ENCODE measurements at regions not wholly inside any gene's neighbourhood (a gene's known extent, or its start where the extent isn't known, plus 50 kb on each side); places are given as distances from the start of the nearest gene placed in this dataset.

GRCh38 chr6:22132656-22133055 is 164.2 kb downstream of the PRL start:
- H3K36me3 ChIP-seq (ENCODE audit: control insufficient read depth, insufficient read depth, low read length), result peaks cover 49% of the 10 kb centered on the region
- peaks cover 45% of the 10 kb centered on the region for H3K36me3 Mint-ChIP-seq (ENCODE audit: low read depth)
- H3K27me3 Mint-ChIP-seq (ENCODE audit: insufficient read depth), result no peaks in the 10 kb centered on the region
- no peak overlapping the region for H3K27ac ChIP-seq (ENCODE audit: low read depth, low read length)
- peaks cover 7% of the 10 kb centered on the region for H3K9me3 Mint-ChIP-seq
- no peak overlapping the region for H3K9ac ChIP-seq (ENCODE audit: extremely low read depth, low read length, poor library complexity, severe bottlenecking)
- H3K9me3 ChIP-seq (ENCODE audit: control insufficient read depth, low read length), result no peaks in the 10 kb centered on the region
- no peaks in the 10 kb centered on the region for H3K4me1 Mint-ChIP-seq
- no peak overlapping the region for H3K27ac Mint-ChIP-seq
- TF ChIP-seq CTCF (conservative IDR thresholded peaks at IDR 0.05), result no peak
- no peak overlapping the region for H3K4me3 Mint-ChIP-seq
- H3K4me3 ChIP-seq (ENCODE audit: low read length), result no peak overlapping the region
- no peaks in the 10 kb centered on the region for H3K27me3 ChIP-seq (ENCODE audit: control insufficient read depth, insufficient read depth, low read length, poor library complexity, severe bottlenecking)
- WGBS, 2 experiments (ENCODE audit: insufficient coverage in 1 of 2, insufficient read length in 1 of 2), result 90 to 100% methylated on average over 1 to 2 of the region's 2 CpGs
- DNase-seq, result no peak
- no peaks in the 10 kb centered on the region for H3K4me1 ChIP-seq (ENCODE audit: control insufficient read depth, insufficient read depth, low read length)

GRCh38 chr6:22133357-22133756 is 163.5 kb downstream of the PRL start:
- WGBS, 2 experiments (ENCODE audit: insufficient coverage in 1 of 2, insufficient read length in 1 of 2), result 96 to 97% methylated on average over 2 to 4 of the region's 4 CpGs

GRCh38 chr6:22134308-22134707 is 162.5 kb downstream of the PRL start:
- Mint-ChIP-seq H3K4me3 (no peak overlapping the region), H3K27ac (no peak overlapping the region), H3K4me1 (no peaks in the 10 kb centered on the region), H3K36me3 (ENCODE audit: low read depth) (peaks cover 35% of the 10 kb centered on the region), H3K27me3 (ENCODE audit: insufficient read depth) (no peaks in the 10 kb centered on the region), H3K9me3 (no peaks in the 10 kb centered on the region)
- Histone ChIP-seq H3K4me1 (ENCODE audit: control insufficient read depth, insufficient read depth, low read length) (no peaks in the 10 kb centered on the region), H3K9me3 (ENCODE audit: control insufficient read depth, low read length) (no peaks in the 10 kb centered on the region), H3K36me3 (ENCODE audit: control insufficient read depth, insufficient read depth, low read length) (peaks cover 59% of the 10 kb centered on the region), H3K27me3 (ENCODE audit: control insufficient read depth, insufficient read depth, low read length, poor library complexity, severe bottlenecking) (no peaks in the 10 kb centered on the region), H3K4me3 (ENCODE audit: low read length) (no peak overlapping the region), H3K9ac (ENCODE audit: extremely low read depth, low read length, poor library complexity, severe bottlenecking) (no peak overlapping the region), H3K27ac (ENCODE audit: low read depth, low read length) (no peak overlapping the region)
- no peak for TF ChIP-seq CTCF (conservative IDR thresholded peaks at IDR 0.05)
- WGBS, 2 experiments (ENCODE audit: insufficient coverage in 1 of 2, insufficient read length in 1 of 2), result 100% methylated on average over 2 to 3 of the region's 3 CpGs
- no peak for DNase-seq

More at GRCh38 chr6:22133357-22133756, 163.5 kb downstream of the PRL start:
- H3K27ac ChIP-seq (ENCODE audit: low read depth, low read length), result no peak overlapping the region
- H3K27me3 Mint-ChIP-seq (ENCODE audit: insufficient read depth), result no peaks in the 10 kb centered on the region
- no peaks in the 10 kb centered on the region for H3K9me3 ChIP-seq (ENCODE audit: control insufficient read depth, low read length)
- H3K4me1 Mint-ChIP-seq, result no peaks in the 10 kb centered on the region
- H3K27ac Mint-ChIP-seq, result no peak overlapping the region
- TF ChIP-seq CTCF (conservative IDR thresholded peaks at IDR 0.05), result no peak
- no peak overlapping the region for H3K4me3 Mint-ChIP-seq
- no peak for DNase-seq
- H3K36me3 ChIP-seq (ENCODE audit: control insufficient read depth, insufficient read depth, low read length), result peaks cover 56% of the 10 kb centered on the region
- no peaks in the 10 kb centered on the region for H3K4me1 ChIP-seq (ENCODE audit: control insufficient read depth, insufficient read depth, low read length)
- H3K9ac ChIP-seq (ENCODE audit: extremely low read depth, low read length, poor library complexity, severe bottlenecking), result no peak overlapping the region
- H3K27me3 ChIP-seq (ENCODE audit: control insufficient read depth, insufficient read depth, low read length, poor library complexity, severe bottlenecking), result no peaks in the 10 kb centered on the region
- H3K36me3 Mint-ChIP-seq (ENCODE audit: low read depth), result peaks cover 39% of the 10 kb centered on the region
- no peak overlapping the region for H3K4me3 ChIP-seq (ENCODE audit: low read length)
- peaks cover 2% of the 10 kb centered on the region for H3K9me3 Mint-ChIP-seq

Data from endodermal cell (in vitro differentiated cells).